Lower leg skin (tissue), 4 donors: ENCODE measurements at regions not wholly inside any gene's neighbourhood (a gene's known extent, or its start where the extent isn't known, plus 50 kb on each side); places are given as distances from the start of the nearest gene placed in this dataset.

Experiments
- DNase-seq, 2 donors: peaks; one replicate each; pipeline ENCODE4 v3.0.0-alpha.2; 2019; ENCODE audit warnings: low spot score in 2 of 2
- H3K4me3 ChIP-seq: fragments of 200-600 bp; sonication (generic); 2 replicates; pipeline ENCODE4 v1.5.1; 2017; ENCODE audit warnings: mild to moderate bottlenecking, low read depth; ENCODE audit not compliant: poor library complexity, severe bottlenecking
- CTCF ChIP-seq, 3 donors: fragments of 450-650 bp; IDR thresholded peaks; one replicate each; pipeline ENCODE4 v1.5.1; 2016; ENCODE audit warnings: antibody characterized with exemption in 3 of 3, mild to moderate bottlenecking in 3 of 3, moderate library complexity in 2 of 3
- POLR2A ChIP-seq, 2 donors: fragments of 450-650 bp; IDR thresholded peaks; one replicate each; pipeline ENCODE4 v1.6.1; 2016 to 2017; ENCODE audit warnings: antibody characterized with exemption in 2 of 2, mild to moderate bottlenecking in 1 of 2, moderate library complexity in 1 of 2
- WGBS, 2 donors: methylation state at CpG; one replicate each; pipeline ENCODE4 v1.1.5; 2018; 5-methylcytosine and 5-hydroxymethylcytosine counted together
- intact Hi-C: fragments of 100-400 bp; cut with DNase I; formaldehyde crosslinking; loops from one replicate; pipeline ENCODE4 v1.15.0; 2023; ENCODE audit warnings: low total_unique reads

DNA sequence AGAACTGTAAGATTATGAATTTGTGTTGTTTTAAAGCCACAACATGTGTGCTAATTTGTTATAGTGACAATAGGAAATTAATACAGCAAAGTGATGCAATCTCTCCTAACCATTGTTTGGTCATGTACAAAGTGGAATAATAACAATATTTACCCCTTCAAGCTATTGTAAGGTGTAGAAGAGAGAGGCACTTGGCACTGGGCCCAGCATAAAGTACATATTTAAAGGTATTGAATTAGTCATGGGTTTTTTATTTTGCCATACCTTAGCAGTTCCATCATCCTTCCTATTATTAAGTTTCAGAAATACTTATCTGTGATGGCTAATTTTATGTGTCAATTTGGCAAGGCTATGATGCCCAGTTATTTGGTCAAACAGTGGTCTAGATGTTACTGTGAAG is 322.4 kb upstream of the TSHZ2 start:
- intact Hi-C loops: no loop called here
- TF ChIP-seq POLR2A (IDR thresholded peaks at IDR 0.05) (no peak), CTCF (IDR thresholded peaks at IDR 0.05) (no peak)
- no peak for DNase-seq
- H3K4me3 ChIP-seq: no peak overlapping the region

DNA sequence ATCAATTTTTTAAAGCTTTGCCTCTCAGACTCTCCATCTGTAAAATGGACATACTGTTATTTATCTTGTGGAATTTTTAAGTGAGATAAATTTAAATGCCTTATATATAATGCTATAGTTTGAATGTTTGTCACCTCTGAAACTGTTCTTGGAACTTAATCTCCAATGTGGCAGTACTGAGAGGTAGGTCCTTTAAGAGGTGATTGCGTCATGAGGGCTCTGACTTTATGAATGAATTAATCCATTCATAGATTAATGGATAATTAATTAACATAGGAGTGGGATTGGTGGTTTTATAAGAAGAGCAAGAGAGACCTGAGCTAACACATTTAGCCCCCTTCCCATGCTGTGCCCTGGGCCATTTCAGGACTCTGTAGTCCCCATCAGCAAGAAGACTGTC is 326.3 kb upstream of the TSHZ2 start:
- WGBS, 2 donors: 92% methylated on average over 1 of the region's 1 CpG
- no peak overlapping the region for H3K4me3 ChIP-seq
- TF ChIP-seq CTCF (IDR thresholded peaks at IDR 0.05) (no peak), POLR2A (IDR thresholded peaks at IDR 0.05) (no peak)
- DNase-seq: no peak
- intact Hi-C loops: no loop called here

- intact Hi-C loops: no loop called here
- no peak overlapping the region for H3K4me3 ChIP-seq
- WGBS, 2 donors: 66 to 80% methylated on average over 3 of the region's 3 CpGs
- DNase-seq: no peak
- TF ChIP-seq CTCF (IDR thresholded peaks at IDR 0.05) (no peak), POLR2A (IDR thresholded peaks at IDR 0.05) (no peak)
These were observed 329.1 kb upstream of the TSHZ2 start for GRCh38 chr20:52643034-52643433.

DNA sequence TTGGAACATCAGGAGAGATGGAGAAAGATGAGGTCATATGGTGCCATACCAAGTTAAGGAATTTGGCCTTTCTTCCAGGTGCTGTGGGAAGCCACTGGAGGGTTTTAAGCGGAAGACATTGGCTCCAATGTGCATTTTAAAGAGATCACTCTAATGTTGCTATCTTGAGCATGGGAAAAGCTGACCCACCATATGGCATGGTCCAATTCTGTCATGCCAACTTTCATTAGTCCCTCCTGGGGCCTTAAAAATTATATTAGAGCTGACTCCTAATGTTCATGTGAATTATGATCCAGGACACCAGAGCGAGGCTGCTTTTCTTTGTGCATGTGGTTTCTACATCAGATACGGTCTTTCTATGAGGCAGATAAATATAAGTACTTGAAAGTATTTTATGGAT is 335.0 kb upstream of the TSHZ2 start:
- intact Hi-C loops: no loop called here
- H3K4me3 ChIP-seq: no peak overlapping the region
- 95 to 96% methylated on average over 3 of the region's 3 CpGs for whole genome bisulfite sequencing, 2 donors
- TF ChIP-seq POLR2A (IDR thresholded peaks at IDR 0.05) (no peak), CTCF (IDR thresholded peaks at IDR 0.05) (no peak)
- DNase-seq: no peak

- no peak for DNase-seq
- H3K4me3 ChIP-seq: no peak overlapping the region
- TF ChIP-seq POLR2A (IDR thresholded peaks at IDR 0.05) (no peak), CTCF (IDR thresholded peaks at IDR 0.05) (no peak)
- intact Hi-C loops: no loop called here
- WGBS, 2 donors: 95 to 98% methylated on average over 4 of the region's 4 CpGs
These were observed 340.7 kb upstream of the TSHZ2 start for GRCh38 chr20:52631469-52631868.

DNA sequence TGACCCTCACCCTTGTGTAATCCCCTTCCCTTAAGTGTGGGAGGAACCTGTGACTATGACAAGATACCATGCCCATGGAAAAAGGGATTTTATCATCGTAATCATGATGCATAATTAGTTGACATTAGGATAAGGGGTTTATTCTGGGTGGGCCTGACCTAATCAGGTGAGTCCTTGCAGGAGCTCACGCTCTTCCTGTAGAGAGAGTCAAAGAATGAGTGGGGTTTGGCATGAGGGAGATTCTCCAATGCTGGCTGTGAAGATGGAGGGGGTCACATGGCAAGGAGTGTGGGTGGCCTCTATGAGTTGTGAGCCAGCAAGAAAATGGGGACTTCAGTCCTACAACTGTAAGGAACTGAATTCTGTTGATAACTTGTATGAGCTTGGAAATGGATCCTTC is 342.0 kb upstream of the TSHZ2 start:
- TF ChIP-seq POLR2A (IDR thresholded peaks at IDR 0.05): no peak
- no peak for TF ChIP-seq CTCF (IDR thresholded peaks at IDR 0.05)
- intact Hi-C loops: no loop called here
- no peak overlapping the region for H3K4me3 ChIP-seq
- no peak for DNase-seq
- WGBS, 2 donors: 71 to 89% methylated on average over 2 of the region's 2 CpGs
